ENCODE measurements at regions not wholly inside any gene's neighbourhood (a gene's known extent, or its start where the extent isn't known, plus 50 kb on each side); places are given as distances from the start of the nearest gene placed in this dataset.

- TF ChIP-seq MAX (IDR thresholded peaks at IDR 0.05) (no peak), REST (IDR thresholded peaks at IDR 0.05; ENCODE audit: low read depth) (no peak), CEBPB (IDR thresholded peaks at IDR 0.05) (no peak), USF1 (IDR thresholded peaks at IDR 0.05) (no peak), YY1 (IDR thresholded peaks at IDR 0.05; ENCODE audit: low read depth) (no peak), RAD21 (IDR thresholded peaks at IDR 0.05; ENCODE audit: low read depth) (no peak), EP300 (IDR thresholded peaks at IDR 0.05; ENCODE audit: borderline replicate concordance) (no peak), TAF1 (IDR thresholded peaks at IDR 0.05; ENCODE audit: low read depth) (no peak), FOXM1 (IDR thresholded peaks at IDR 0.05; ENCODE audit: borderline replicate concordance, low read depth) (no peak), TCF12 (IDR thresholded peaks at IDR 0.05; ENCODE audit: low read depth) (no peak), CREB1 (IDR thresholded peaks at IDR 0.05; ENCODE audit: low read depth) (no peak), TEAD4 (IDR thresholded peaks at IDR 0.05) (no peak)
Measured at GRCh38 chr4:152072906-152073305, 312.1 kb upstream of the GATB start.
